Type B pancreatic cell (in vitro differentiated cells): ENCODE measurements at regions not wholly inside any gene's neighbourhood (a gene's known extent, or its start where the extent isn't known, plus 50 kb on each side); places are given as distances from the start of the nearest gene placed in this dataset.

ENCODE experiments used
- DNase-seq: peaks from one replicate; pipeline ENCODE4 v3.0.0; 2021; ENCODE audit warnings: mixed read lengths; ENCODE audit not compliant: unreplicated experiment; ENCODE audit errors: extremely low spot score
- H3K27ac Mint-ChIP-seq: 2 replicates; pipeline ENCODE4 v1.8.0; 2021; ENCODE audit warnings: mild to moderate bottlenecking, mixed read lengths
- H3K27me3 Mint-ChIP-seq: 2 replicates; pipeline ENCODE4 v1.8.0; 2021; ENCODE audit warnings: mixed read lengths
- H3K36me3 Mint-ChIP-seq: 2 replicates; pipeline ENCODE4 v1.8.0; 2021; ENCODE audit warnings: mixed read lengths
- H3K4me1 Mint-ChIP-seq: one replicate; pipeline ENCODE4 v1.8.0; 2021; ENCODE audit warnings: mixed read lengths; ENCODE audit not compliant: unreplicated experiment
- H3K4me3 Mint-ChIP-seq: 2 replicates; pipeline ENCODE4 v1.8.0; 2021; ENCODE audit warnings: mild to moderate bottlenecking, mixed read lengths
- H3K9me3 Mint-ChIP-seq: 2 replicates; pipeline ENCODE4 v1.8.0; 2021; ENCODE audit warnings: mixed read lengths
- CTCF ChIP-seq: fragments of 200-600 bp; sonication (generic); conservative IDR thresholded peaks from 2 replicates; pipeline ENCODE4 v1.5.0; 2021; ENCODE audit warnings: antibody characterized with exemption, mild to moderate bottlenecking

DNA sequence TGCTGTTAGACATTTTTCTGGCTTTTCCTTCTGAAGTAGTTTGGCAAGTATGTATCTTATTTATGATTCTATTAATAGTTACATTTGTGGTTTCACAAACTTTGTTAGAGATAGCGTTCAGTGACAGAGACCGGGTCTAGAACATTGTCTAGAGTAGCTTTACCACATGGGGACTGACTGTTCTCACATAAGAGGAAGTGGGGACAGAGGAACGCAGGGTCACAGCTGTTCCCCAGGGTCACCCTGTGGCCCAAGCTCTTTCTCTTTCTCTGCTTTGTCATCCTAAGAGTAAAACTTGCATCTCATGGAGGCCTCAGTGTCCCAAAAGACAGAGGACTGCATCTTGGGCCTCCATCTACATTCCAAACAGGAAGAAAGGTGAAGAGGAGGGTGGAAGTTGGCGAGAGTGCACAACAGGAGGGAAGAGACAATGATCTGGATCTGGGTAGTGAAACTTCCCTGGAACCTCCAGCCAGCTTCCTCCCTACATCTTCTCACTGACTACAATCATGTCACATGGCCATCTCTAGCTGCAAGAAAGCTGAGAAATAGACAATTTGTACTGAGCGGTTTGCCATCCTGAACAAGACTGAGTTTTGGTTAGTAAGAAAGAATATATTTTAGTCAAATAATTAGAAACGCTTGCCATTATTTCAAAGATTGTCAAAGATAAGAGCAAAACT is 645.8 kb upstream of the ARID1B start:
- H3K27ac Mint-ChIP-seq, result no peak overlapping the region
- no peak overlapping the region for H3K4me3 Mint-ChIP-seq
- peaks cover 17% of the 10 kb centered on the region for H3K9me3 Mint-ChIP-seq
- H3K36me3 Mint-ChIP-seq, result no peaks in the 10 kb centered on the region
- H3K27me3 Mint-ChIP-seq, result no peaks in the 10 kb centered on the region
- DNase-seq, result no peak
- TF ChIP-seq CTCF, result no peak
- peaks cover 1% of the 10 kb centered on the region for H3K4me1 Mint-ChIP-seq

DNA sequence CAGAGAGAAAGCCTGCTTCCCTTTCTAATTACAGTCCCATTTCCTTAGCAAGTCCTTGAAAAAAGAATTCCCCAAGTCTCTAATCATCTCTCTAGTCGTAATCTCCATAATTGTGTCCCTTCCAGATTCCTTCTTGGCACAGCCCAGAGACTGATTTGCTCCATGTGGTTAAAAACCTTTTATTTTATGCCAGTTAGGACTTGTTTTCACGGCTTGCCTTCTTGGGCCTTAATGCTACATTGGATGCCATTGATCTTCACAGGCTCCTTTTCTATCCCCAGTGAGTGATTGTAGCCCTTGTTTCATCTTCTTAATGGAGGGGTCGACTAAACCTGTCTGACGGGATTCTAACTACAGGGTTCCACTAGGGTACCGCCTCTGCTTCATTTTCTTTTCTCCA is 650.6 kb upstream of the ARID1B start:
- no peaks in the 10 kb centered on the region for H3K36me3 Mint-ChIP-seq
- TF ChIP-seq CTCF, result no peak
- H3K27ac Mint-ChIP-seq, result peak overlapping the region; percentile 81
- no peaks in the 10 kb centered on the region for H3K9me3 Mint-ChIP-seq
- peak overlapping the region; percentile 26 for H3K4me3 Mint-ChIP-seq
- H3K4me1 Mint-ChIP-seq, result peaks cover 4% of the 10 kb centered on the region
- H3K27me3 Mint-ChIP-seq, result no peaks in the 10 kb centered on the region
- DNase-seq, result no peak

GRCh38 chr6:156125844-156126243 is 651.3 kb upstream of the ARID1B start:
- Mint-ChIP-seq H3K36me3 (no peaks in the 10 kb centered on the region), H3K4me3 (peak overlapping the region; percentile 7), H3K4me1 (peaks cover 4% of the 10 kb centered on the region), H3K27ac (peak overlapping the region; percentile 81), H3K27me3 (no peaks in the 10 kb centered on the region), H3K9me3 (no peaks in the 10 kb centered on the region)
- no peak for DNase-seq
- TF ChIP-seq CTCF, result no peak

- Mint-ChIP-seq H3K27ac (no peak overlapping the region), H3K9me3 (no peaks in the 10 kb centered on the region), H3K4me3 (no peak overlapping the region), H3K36me3 (no peaks in the 10 kb centered on the region), H3K4me1 (peaks cover 4% of the 10 kb centered on the region), H3K27me3 (no peaks in the 10 kb centered on the region)
- no peak for TF ChIP-seq CTCF
- DNase-seq, result no peak
These were observed 653.4 kb upstream of the ARID1B start for GRCh38 chr6:156123731-156124130.

GRCh38 chr6:156121973-156122372 is 655.2 kb upstream of the ARID1B start:
- Mint-ChIP-seq H3K27me3 (no peaks in the 10 kb centered on the region), H3K4me3 (no peak overlapping the region), H3K9me3 (no peaks in the 10 kb centered on the region), H3K27ac (no peak overlapping the region), H3K4me1 (peaks cover 4% of the 10 kb centered on the region), H3K36me3 (no peaks in the 10 kb centered on the region)
- TF ChIP-seq CTCF, result no peak
- no peak for DNase-seq
